HL-60 (cell line): ENCODE measurements at regions not wholly inside any gene's neighbourhood (a gene's known extent, or its start where the extent isn't known, plus 50 kb on each side); places are given as distances from the start of the nearest gene placed in this dataset.

Experiments used
- DNase-seq, 2 experiments: peaks; one replicate each; pipeline ENCODE4 v3.0.0-alpha.2; 2010 to 2020; ENCODE audit warnings: low read depth in 1 of 2, low spot score in 1 of 2
- H3K27ac ChIP-seq: fragments of 250-450 bp; sonication (Bioruptor Pico); replicated peaks from 2 replicates; pipeline ENCODE4 v1.5.1; 2020; ENCODE audit warnings: mild to moderate bottlenecking, moderate library complexity
- H3K27me3 ChIP-seq: fragments of 250-450 bp; sonication (Bioruptor Pico); 2 replicates; pipeline ENCODE4 v1.5.1; 2021; ENCODE audit warnings: mild to moderate bottlenecking, moderate library complexity; ENCODE audit not compliant: insufficient read depth, poor library complexity, severe bottlenecking
- H3K4me3 ChIP-seq: replicated peaks from 2 replicates; pipeline ENCODE4 v1.5.1; 2011; ENCODE audit warnings: mild to moderate bottlenecking, control low read depth, low read length; ENCODE audit not compliant: insufficient read depth
- GABPA ChIP-seq: IDR thresholded peaks from 2 replicates; pipeline ENCODE4 v1.6.1; 2012; ENCODE audit warnings: low read depth
- POLR2AphosphoS5 ChIP-seq: IDR thresholded peaks from 2 replicates; pipeline ENCODE4 v1.6.1; 2012; ENCODE audit warnings: low read depth
- REST ChIP-seq: IDR thresholded peaks from 2 replicates; pipeline ENCODE4 v1.6.1; 2012; ENCODE audit warnings: low read depth; ENCODE audit not compliant: insufficient replicate concordance
- SPI1 ChIP-seq: IDR thresholded peaks from 2 replicates; pipeline ENCODE4 v1.6.1; 2012; ENCODE audit warnings: low read depth, mild to moderate bottlenecking, borderline replicate concordance
- TF ChIP-seq, protein P1 (sequence below): IDR thresholded peaks from one replicate; pipeline ENCODE4 v1.5.1; 2011; ENCODE audit warnings: low read length, control low read depth, inconsistent platforms; ENCODE audit not compliant: insufficient read depth

GRCh38 chr5:124544366-124545055 lies 201.9 kb downstream of the ZNF608 start:
- no peak overlapping the region for H3K4me3 ChIP-seq
- no peak for TF ChIP-seq SPI1
- no peak for TF ChIP-seq REST
- TF ChIP-seq POLR2AphosphoS5, result no peak
- DNase-seq, result no peak
- no peaks in the 10 kb centered on the region for H3K27me3 ChIP-seq
- no peak overlapping the region for H3K27ac ChIP-seq

DNA sequence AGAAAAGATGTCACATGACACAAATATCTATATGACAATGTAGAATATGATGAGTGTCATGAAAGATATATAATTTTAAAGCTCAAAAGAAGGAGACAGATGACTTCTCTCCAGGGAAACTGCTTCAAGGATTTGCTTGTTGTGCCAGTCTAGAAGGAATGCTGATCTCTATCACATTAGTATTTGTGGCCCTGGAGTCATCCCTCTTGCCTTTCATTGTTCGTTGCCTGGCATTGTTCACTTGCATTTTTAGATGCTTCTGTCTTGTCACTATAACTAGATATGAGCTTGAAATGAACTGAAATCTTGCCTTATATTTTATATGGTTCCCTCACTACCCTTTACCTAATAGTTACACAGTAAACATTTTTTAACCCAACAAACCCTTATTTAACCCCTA lies 207.5 kb downstream of the ZNF608 start:
- no peak for DNase-seq
- no peaks in the 10 kb centered on the region for H3K27me3 ChIP-seq
- H3K4me3 ChIP-seq, result no peak overlapping the region
- TF ChIP-seq POLR2AphosphoS5 (no peak), SPI1 (no peak), GABPA (no peak), REST (no peak)
- TF ChIP-seq, protein P1, sequence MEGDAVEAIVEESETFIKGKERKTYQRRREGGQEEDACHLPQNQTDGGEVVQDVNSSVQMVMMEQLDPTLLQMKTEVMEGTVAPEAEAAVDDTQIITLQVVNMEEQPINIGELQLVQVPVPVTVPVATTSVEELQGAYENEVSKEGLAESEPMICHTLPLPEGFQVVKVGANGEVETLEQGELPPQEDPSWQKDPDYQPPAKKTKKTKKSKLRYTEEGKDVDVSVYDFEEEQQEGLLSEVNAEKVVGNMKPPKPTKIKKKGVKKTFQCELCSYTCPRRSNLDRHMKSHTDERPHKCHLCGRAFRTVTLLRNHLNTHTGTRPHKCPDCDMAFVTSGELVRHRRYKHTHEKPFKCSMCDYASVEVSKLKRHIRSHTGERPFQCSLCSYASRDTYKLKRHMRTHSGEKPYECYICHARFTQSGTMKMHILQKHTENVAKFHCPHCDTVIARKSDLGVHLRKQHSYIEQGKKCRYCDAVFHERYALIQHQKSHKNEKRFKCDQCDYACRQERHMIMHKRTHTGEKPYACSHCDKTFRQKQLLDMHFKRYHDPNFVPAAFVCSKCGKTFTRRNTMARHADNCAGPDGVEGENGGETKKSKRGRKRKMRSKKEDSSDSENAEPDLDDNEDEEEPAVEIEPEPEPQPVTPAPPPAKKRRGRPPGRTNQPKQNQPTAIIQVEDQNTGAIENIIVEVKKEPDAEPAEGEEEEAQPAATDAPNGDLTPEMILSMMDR, result no peak
- H3K27ac ChIP-seq, result no peak overlapping the region

DNA sequence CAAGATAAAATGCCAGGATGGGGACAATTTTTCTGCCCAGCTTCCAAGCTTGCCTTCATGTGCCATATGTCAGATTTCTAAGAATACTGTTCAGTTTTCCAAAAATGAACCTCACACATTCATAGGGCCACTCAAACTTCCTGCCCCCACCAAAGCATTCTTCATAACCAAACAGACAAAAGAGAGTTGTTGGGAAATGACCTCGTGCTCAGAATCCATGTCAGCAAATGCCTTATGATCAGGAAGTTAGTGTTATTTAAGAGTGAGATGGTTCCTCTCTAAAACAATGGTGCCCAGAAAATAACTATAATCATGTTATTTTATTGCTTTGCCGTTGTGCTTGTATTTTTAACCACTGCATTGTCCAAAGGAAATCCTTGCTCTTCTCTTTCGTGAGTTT lies 208.2 kb downstream of the ZNF608 start:
- H3K4me3 ChIP-seq, result no peak overlapping the region
- TF ChIP-seq POLR2AphosphoS5 (no peak), REST (no peak), GABPA (no peak), SPI1 (no peak)
- TF ChIP-seq, protein P1, result no peak
- no peak overlapping the region for H3K27ac ChIP-seq
- no peaks in the 10 kb centered on the region for H3K27me3 ChIP-seq
- no peak for DNase-seq
